HepG2 (cell line): ENCODE measurements at regions not wholly inside any gene's neighbourhood (a gene's known extent, or its start where the extent isn't known, plus 50 kb on each side); places are given as distances from the start of the nearest gene placed in this dataset.

Source experiments
- ATAC-seq: fragments of 200-7000 bp; cut with Tn5 transposase; 3 replicates; pipeline ENCODE4 v1.9.1; 2020; ENCODE audit warnings: mild to moderate bottlenecking, moderate library complexity
- BruUV-seq: library from RNA; stranded (reverse); fragments of 400-500 nt; replicated peaks from 2 replicates; lab custom pipeline; 2021; lab: Mats Ljungman, UMichigan
- CTCF ChIA-PET: fragments of 300-600 bp; formaldehyde crosslinking; extraction: SDS; loops from one replicate; lab custom pipeline; 2021; ENCODE audit warnings: low total read pairs, inconsistent platforms, low intra/inter-chr PET ratio; lab: Yijun Ruan, JAX
- POLR2A ChIA-PET: fragments of 350-600 bp; sonication (Branson Sonifier 250); formaldehyde crosslinking; loops from one replicate; lab custom pipeline; 2020; ENCODE audit warnings: antibody characterized with exemption, inconsistent platforms; lab: Yijun Ruan, JAX
- DNase-seq: peaks from one replicate; pipeline ENCODE4 v3.0.0-alpha.2; 2015; ENCODE audit warnings: low spot score
- FAIRE-seq: peaks from 3 replicates; lab custom pipeline; 2011; peaks lifted over from hg19 to GRCh38; lab: Jason Lieb, UNC
- H2AFZ ChIP-seq: one replicate; pipeline ENCODE4 v1.6.1; 2011; ENCODE audit warnings: low read length, inconsistent platforms
- H3K27ac ChIP-seq: fragments of 300-600 bp; 3 replicates; pipeline ENCODE4 v1.8.0; 2011; ENCODE audit warnings: mixed run types, mild to moderate bottlenecking, mixed read lengths, low read length, inconsistent platforms; ENCODE audit not compliant: insufficient read depth; ENCODE audit errors: extremely low read length
- H3K27me3 ChIP-seq, 2 experiments: fragments of 200-600 bp in 1 of 2; 2 replicates in 1 of 2; 3 replicates in 1 of 2; pipeline versions ENCODE4 v1.6.0 to v1.8.0; 2011; ENCODE audit warnings: low read length in 2 of 2, mild to moderate bottlenecking in 2 of 2, moderate library complexity in 2 of 2, inconsistent platforms in 1 of 2; ENCODE audit not compliant: insufficient read depth in 2 of 2, control insufficient read depth in 1 of 2
- H3K36me3 ChIP-seq, 2 experiments: fragments of 200-600 bp in 1 of 2; replicated peaks in 1 of 2; 2 replicates in 1 of 2; 3 replicates in 1 of 2; pipeline versions ENCODE4 v1.5.1 to v1.8.0; 2011; ENCODE audit warnings: low read length in 2 of 2, inconsistent platforms in 1 of 2; ENCODE audit not compliant: insufficient read depth in 2 of 2, control insufficient read depth in 1 of 2
- H3K4me1 ChIP-seq: 2 replicates; pipeline ENCODE4 v1.5.1; 2012; ENCODE audit warnings: low read length, inconsistent platforms; ENCODE audit not compliant: insufficient read depth
- H3K4me2 ChIP-seq: 2 replicates; pipeline ENCODE4 v1.6.0; 2011; ENCODE audit warnings: low read depth, low read length, inconsistent platforms
- H3K4me3 ChIP-seq, 3 experiments: fragments of 200-600 bp in 1 of 3; sonication (generic), shearing (Covaris generic) in 1 of 3; replicated peaks in 1 of 3; 2 replicates each; pipeline ENCODE4 v1.5.1; 2011 to 2016; ENCODE audit warnings: low read length in 3 of 3, inconsistent platforms in 2 of 3, low read depth in 2 of 3, mild to moderate bottlenecking in 2 of 3, control low read depth in 1 of 3, mixed read lengths in 1 of 3; ENCODE audit not compliant: insufficient read depth in 1 of 3
- H3K79me2 ChIP-seq: one replicate; pipeline ENCODE4 v1.6.1; 2011; ENCODE audit warnings: low read length, inconsistent platforms; ENCODE audit not compliant: insufficient read depth
- H3K9ac ChIP-seq: 2 replicates; pipeline ENCODE4 v1.6.0; 2011; ENCODE audit warnings: mild to moderate bottlenecking, low read depth, low read length, inconsistent platforms; ENCODE audit not compliant: insufficient read depth
- H3K9me3 ChIP-seq: 2 replicates; pipeline ENCODE4 v1.5.1; 2012; ENCODE audit warnings: mild to moderate bottlenecking, low read length
- H4K20me1 ChIP-seq: 2 replicates; pipeline ENCODE4 v1.6.0; 2011; ENCODE audit warnings: inconsistent platforms, mild to moderate bottlenecking, low read length, moderate library complexity; ENCODE audit not compliant: insufficient read depth
- AGO1 ChIP-seq: fragments of 200-400 bp; formaldehyde crosslinking; IDR thresholded peaks from 2 replicates; pipeline ENCODE4 v1.6.1; 2017; ENCODE audit warnings: mild to moderate bottlenecking, low read depth, low read length, moderate library complexity; ENCODE audit not compliant: poor library complexity, severe bottlenecking
- NFRKB ChIP-seq: fragments of 450-650 bp; IDR thresholded peaks from 2 replicates; pipeline ENCODE4 v1.6.1; 2017
- RFX3 ChIP-seq: IDR thresholded peaks from 2 replicates; pipeline ENCODE4 v1.6.1; 2016; ENCODE audit warnings: missing biosample characterization, missing genetic modification reagents
- SIN3A ChIP-seq: IDR thresholded peaks from 2 replicates; pipeline ENCODE4 v1.6.1; 2011; ENCODE audit warnings: low read depth, mild to moderate bottlenecking, control low read depth, low read length, borderline replicate concordance
- ZC3H13 ChIP-seq: sonication (generic); formaldehyde crosslinking; IDR thresholded peaks from 2 replicates; pipeline ENCODE4 v1.8.1; 2023; ENCODE audit warnings: mild to moderate bottlenecking, missing genetic modification reagents, moderate library complexity
- ZNF431 ChIP-seq: sonication (generic); formaldehyde crosslinking; IDR thresholded peaks from 2 replicates; pipeline ENCODE4 v1.9.0; 2022; ENCODE audit warnings: missing genetic modification reagents, low read depth, mild to moderate bottlenecking, borderline replicate concordance
- ZNF552 ChIP-seq: sonication (generic); formaldehyde crosslinking; IDR thresholded peaks from 2 replicates; pipeline ENCODE4 v1.9.0; 2022; ENCODE audit warnings: missing genetic modification reagents, mild to moderate bottlenecking, borderline replicate concordance
- ZNF83 ChIP-seq: sonication (generic); formaldehyde crosslinking; IDR thresholded peaks from 2 replicates; pipeline ENCODE4 v1.4.0; 2020; ENCODE audit warnings: missing genetic modification reagents, mild to moderate bottlenecking, borderline replicate concordance
- WGBS: methylation state at CpG from one replicate; pipeline ENCODE4 v1.1.6; 2017; ENCODE audit warnings: low lambda C conversion rate; 5-methylcytosine and 5-hydroxymethylcytosine counted together
- in situ Hi-C: cut with HindIII; loops from 2 replicates; pipeline ENCODE4 v1.10.0; 2017; ENCODE audit warnings: low pct_unique_long_range_greater_than_20kb; ENCODE audit not compliant: extremely low pct_ligation_motif_present
- intact Hi-C: fragments of 100-400 bp; cut with micrococcal nuclease; formaldehyde crosslinking; loops from one replicate; pipeline ENCODE4 v1.10.0; 2022; ENCODE audit not compliant: unreplicated experiment
- TF ChIP-seq, protein P1 (sequence below): IDR thresholded peaks from 2 replicates; pipeline ENCODE4 v1.6.1; 2016; ENCODE audit warnings: missing biosample characterization, missing genetic modification reagents, low read depth

DNA sequence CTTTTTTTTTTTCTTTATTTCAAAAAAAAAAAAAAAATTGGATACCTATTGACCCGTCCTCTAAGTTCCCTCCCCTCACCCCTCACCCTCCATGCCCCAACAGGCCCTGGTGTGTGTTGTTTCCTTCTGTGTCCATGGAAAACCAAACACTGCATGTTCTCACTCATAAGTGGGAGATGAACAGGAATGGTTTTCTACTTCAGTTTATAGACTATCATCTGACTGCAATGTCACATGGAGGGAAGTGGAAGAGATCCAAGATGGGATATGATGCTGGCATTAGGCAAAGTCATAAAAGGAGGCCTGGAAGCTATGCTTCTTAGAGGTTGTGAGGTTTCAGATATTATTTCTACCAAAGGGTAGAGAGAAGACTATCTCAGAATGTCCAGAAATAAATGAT lies 237.5 kb downstream of the MAFB start:
- intact Hi-C loops = no loop called here

DNA sequence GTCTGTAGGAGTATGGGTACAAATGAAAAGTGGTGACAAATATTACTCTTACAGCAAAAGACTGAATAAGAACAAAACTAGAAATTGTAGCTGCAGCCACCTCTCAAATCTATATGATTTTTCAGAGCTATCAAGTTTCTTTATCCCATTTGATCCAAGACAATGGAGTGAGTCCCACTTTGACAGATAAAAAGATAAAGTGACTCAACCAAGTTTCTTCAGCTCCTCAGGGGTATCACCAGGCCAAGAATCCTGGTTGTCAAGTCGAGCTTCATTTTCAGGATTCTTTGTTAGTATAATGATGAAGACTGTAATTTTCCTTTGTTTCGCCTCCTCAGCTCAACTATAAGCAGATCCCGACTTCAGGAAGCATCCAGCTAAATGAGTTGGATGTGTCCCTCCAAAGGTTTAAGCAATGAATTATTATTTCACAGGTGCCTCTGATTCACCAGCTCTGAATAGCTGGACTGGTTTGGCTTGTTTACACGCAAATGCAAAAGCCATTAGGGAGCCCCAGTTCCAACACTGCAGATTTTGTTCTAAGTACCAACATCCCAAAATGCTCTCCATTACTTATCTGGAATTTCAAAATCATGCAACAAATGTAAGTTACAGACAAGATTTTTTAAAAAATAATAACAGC lies 238.9 kb downstream of the MAFB start:
- CTCF ChIA-PET = no interaction called here
- intact Hi-C loops = no loop called here

More for the DNA sequence above, 237.5 kb downstream of the MAFB start:
- H3K4me1 ChIP-seq = no peaks in the 10 kb centered on the region
- WGBS = 0% methylated on average over 1 of the region's 1 CpG
- no peaks in the 10 kb centered on the region for H3K27me3 ChIP-seq
- no peak for FAIRE-seq
- DNase-seq = no peak
- H3K9me3 ChIP-seq = no peaks in the 10 kb centered on the region
- in situ Hi-C loops = no loop called here
- H4K20me1 ChIP-seq = no peaks in the 10 kb centered on the region
- H3K27ac ChIP-seq = no peak overlapping the region
- no TSS peak for BruUV-seq
- CTCF ChIA-PET = no interaction called here
- H3K36me3 ChIP-seq = no peaks in the 10 kb centered on the region
- H3K4me3 ChIP-seq = no peak overlapping the region
- H3K4me2 ChIP-seq = no peak overlapping the region
- H3K79me2 ChIP-seq = no peaks in the 10 kb centered on the region
- TF ChIP-seq NFRKB = no peak
- TF ChIP-seq ZNF431 (CRISPR knock-in tag) = no peak
- TF ChIP-seq RFX3 = no peak
- TF ChIP-seq ZNF552 (CRISPR knock-in tag) = no peak
- no peak for TF ChIP-seq AGO1
- TF ChIP-seq SIN3A = no peak
- no peak for TF ChIP-seq ZNF83 (CRISPR knock-in tag)
- TF ChIP-seq, protein P1, sequence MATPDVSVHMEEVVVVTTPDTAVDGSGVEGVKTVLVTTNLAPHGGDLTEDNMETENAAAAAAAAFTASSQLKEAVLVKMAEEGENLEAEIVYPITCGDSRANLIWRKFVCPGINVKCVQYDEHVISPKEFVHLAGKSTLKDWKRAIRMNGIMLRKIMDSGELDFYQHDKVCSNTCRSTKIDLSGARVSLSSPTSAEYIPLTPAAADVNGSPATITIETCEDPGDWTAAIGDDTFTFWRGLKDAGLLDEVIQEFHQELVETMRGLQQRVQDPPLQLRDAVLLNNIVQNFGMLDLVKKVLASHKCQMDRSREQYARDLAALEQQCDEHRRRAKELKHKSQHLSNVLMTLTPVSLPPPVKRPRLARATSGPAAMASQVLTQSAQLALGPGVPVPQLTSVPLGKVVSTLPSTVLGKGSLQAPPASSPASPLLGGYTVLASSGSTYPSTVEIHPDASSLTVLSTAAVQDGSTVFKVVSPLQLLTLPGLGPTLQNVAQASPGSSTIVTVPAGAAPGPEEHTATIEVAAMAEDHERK (CRISPR knock-in tag) = no peak
- no peak overlapping the region for H2AFZ ChIP-seq
- POLR2A ChIA-PET = no interaction called here
- ATAC-seq = no peak
- H3K9ac ChIP-seq = no peak overlapping the region

More for the DNA sequence above, 238.9 kb downstream of the MAFB start:
- FAIRE-seq = no peak
- Histone ChIP-seq H3K4me3 (no peak overlapping the region), H3K79me2 (no peaks in the 10 kb centered on the region), H3K27me3 (no peaks in the 10 kb centered on the region), H3K9ac (no peak overlapping the region), H3K4me2 (no peak overlapping the region), H3K27ac (no peak overlapping the region), H4K20me1 (no peaks in the 10 kb centered on the region), H3K9me3 (no peaks in the 10 kb centered on the region), H2AFZ (no peak overlapping the region), H3K4me1 (no peaks in the 10 kb centered on the region), H3K36me3 (no peaks in the 10 kb centered on the region)
- DNase-seq = no peak
- no peak for ATAC-seq
- TF ChIP-seq ZC3H13 (CRISPR knock-in tag) = no peak
- no peak for TF ChIP-seq ZNF431 (CRISPR knock-in tag)
- no TSS peak for BruUV-seq
- POLR2A ChIA-PET = no interaction called here
- WGBS = 18% methylated on average over 4 of the region's 4 CpGs
- in situ Hi-C loops = no loop called here
